Sigmoid colon (tissue), 4 donors: ENCODE measurements at regions not wholly inside any gene's neighbourhood (a gene's known extent, or its start where the extent isn't known, plus 50 kb on each side); places are given as distances from the start of the nearest gene placed in this dataset.

Experiments used
- POLR2A ChIP-seq, 2 donors: fragments of 450-650 bp; IDR thresholded peaks; one replicate each; pipeline ENCODE4 v1.6.1; 2016; ENCODE audit warnings: antibody characterized with exemption in 2 of 2, mild to moderate bottlenecking in 2 of 2, moderate library complexity in 2 of 2
- POLR2AphosphoS5 ChIP-seq, 4 donors: sonication (generic); formaldehyde crosslinking; IDR thresholded peaks; one replicate each; pipeline ENCODE4 v1.6.1; 2017; ENCODE audit warnings: antibody characterized with exemption in 4 of 4
- TF ChIP-seq, protein P1 (sequence below), 4 experiments: fragments of 450-650 bp in 3 of 4; fragments of 200-600 bp in 1 of 4; IDR thresholded peaks; one replicate each; pipeline ENCODE4 v1.5.1; 2016 to 2019; ENCODE audit warnings: antibody characterized with exemption in 4 of 4, mild to moderate bottlenecking in 3 of 4, moderate library complexity in 2 of 4

DNA sequence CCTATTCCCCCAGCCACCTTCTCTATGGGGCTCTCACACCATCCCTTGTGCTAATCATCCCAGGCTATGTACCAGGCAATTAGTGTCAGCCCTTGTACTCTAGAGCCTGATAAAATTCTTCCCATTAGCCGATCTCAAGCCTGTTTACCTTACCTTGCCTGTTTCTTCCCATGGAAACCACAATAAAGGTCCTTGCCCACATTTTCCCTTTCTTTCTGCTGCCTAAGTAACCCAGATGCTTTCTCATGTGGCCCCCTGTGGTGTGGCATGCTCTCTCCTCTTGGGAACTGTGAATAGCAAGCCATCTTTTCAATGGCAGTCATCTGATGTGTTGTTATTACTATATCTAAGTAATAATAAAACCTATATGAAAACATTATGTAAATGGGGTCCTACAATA lies 265.8 kb upstream of the ELAC2 start:
- TF ChIP-seq, protein P1, sequence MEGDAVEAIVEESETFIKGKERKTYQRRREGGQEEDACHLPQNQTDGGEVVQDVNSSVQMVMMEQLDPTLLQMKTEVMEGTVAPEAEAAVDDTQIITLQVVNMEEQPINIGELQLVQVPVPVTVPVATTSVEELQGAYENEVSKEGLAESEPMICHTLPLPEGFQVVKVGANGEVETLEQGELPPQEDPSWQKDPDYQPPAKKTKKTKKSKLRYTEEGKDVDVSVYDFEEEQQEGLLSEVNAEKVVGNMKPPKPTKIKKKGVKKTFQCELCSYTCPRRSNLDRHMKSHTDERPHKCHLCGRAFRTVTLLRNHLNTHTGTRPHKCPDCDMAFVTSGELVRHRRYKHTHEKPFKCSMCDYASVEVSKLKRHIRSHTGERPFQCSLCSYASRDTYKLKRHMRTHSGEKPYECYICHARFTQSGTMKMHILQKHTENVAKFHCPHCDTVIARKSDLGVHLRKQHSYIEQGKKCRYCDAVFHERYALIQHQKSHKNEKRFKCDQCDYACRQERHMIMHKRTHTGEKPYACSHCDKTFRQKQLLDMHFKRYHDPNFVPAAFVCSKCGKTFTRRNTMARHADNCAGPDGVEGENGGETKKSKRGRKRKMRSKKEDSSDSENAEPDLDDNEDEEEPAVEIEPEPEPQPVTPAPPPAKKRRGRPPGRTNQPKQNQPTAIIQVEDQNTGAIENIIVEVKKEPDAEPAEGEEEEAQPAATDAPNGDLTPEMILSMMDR (IDR thresholded peaks at IDR 0.05) = no peak
- TF ChIP-seq POLR2A (IDR thresholded peaks at IDR 0.05) (no peak), POLR2AphosphoS5 (IDR thresholded peaks at IDR 0.05) (no peak)
